Thyroid gland (tissue), 4 donors: ENCODE measurements at regions not wholly inside any gene's neighbourhood (a gene's known extent, or its start where the extent isn't known, plus 50 kb on each side); places are given as distances from the start of the nearest gene placed in this dataset.

Experiments
- POLR2A ChIP-seq, 2 donors: fragments of 450-650 bp; IDR thresholded peaks; one replicate each; pipeline ENCODE4 v1.6.1; 2017; ENCODE audit warnings: antibody characterized with exemption in 2 of 2, mild to moderate bottlenecking in 2 of 2, moderate library complexity in 1 of 2
- TF ChIP-seq, protein P1 (sequence below), 6 experiments: fragments of 200-600 bp in 3 of 6; fragments of 450-650 bp in 3 of 6; sonication (generic) in 3 of 6; IDR thresholded peaks; one replicate each; pipeline ENCODE4 v1.5.1; 2016 to 2019; ENCODE audit warnings: antibody characterized with exemption in 6 of 6, mild to moderate bottlenecking in 2 of 6, inconsistent platforms in 1 of 6, moderate library complexity in 1 of 6

GRCh38 chr6:154661768-154662167, 71.4 kb upstream of the SCAF8 start:
- TF ChIP-seq, protein P1, sequence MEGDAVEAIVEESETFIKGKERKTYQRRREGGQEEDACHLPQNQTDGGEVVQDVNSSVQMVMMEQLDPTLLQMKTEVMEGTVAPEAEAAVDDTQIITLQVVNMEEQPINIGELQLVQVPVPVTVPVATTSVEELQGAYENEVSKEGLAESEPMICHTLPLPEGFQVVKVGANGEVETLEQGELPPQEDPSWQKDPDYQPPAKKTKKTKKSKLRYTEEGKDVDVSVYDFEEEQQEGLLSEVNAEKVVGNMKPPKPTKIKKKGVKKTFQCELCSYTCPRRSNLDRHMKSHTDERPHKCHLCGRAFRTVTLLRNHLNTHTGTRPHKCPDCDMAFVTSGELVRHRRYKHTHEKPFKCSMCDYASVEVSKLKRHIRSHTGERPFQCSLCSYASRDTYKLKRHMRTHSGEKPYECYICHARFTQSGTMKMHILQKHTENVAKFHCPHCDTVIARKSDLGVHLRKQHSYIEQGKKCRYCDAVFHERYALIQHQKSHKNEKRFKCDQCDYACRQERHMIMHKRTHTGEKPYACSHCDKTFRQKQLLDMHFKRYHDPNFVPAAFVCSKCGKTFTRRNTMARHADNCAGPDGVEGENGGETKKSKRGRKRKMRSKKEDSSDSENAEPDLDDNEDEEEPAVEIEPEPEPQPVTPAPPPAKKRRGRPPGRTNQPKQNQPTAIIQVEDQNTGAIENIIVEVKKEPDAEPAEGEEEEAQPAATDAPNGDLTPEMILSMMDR (IDR thresholded peaks at IDR 0.05) = no peak
- TF ChIP-seq POLR2A (IDR thresholded peaks at IDR 0.05) = no peak
